ENCODE measurements at regions not wholly inside any gene's neighbourhood (a gene's known extent, or its start where the extent isn't known, plus 50 kb on each side); places are given as distances from the start of the nearest gene placed in this dataset.
"Not testable (repeated sequence)": the region's sequence is repeated elsewhere in the genome, so short reads cannot be mapped to it uniquely, and the experiment has no call there.

DNA sequence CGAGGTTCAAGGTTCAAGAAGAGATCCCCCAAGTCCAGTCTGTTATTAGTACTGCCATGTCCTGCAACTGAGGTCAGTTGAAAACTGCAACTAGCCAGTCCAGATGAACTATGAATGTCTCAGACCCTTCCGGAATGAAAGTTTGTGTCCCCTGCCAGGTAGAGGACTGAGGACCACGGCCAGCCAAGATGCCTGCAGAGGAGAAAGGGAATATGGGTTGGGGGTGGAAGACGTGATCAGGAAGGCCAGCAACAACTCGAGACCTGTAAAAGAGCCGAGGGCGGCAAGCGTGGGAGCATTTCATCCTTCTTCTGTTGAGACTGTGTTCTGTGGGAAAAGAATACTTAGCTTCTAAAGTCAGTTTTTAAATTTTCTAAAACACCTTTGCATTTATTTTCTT, 572.4 kb upstream of the B3GAT1 start:
- H3K4me1 ChIP-seq (ENCODE audit: insufficient read depth): no peaks in the 10 kb centered on the region
- intact Hi-C loops (cut with DNase I): no loop called here
- no peaks in the 10 kb centered on the region for H3K9me3 ChIP-seq
- TF ChIP-seq POLR2A (IDR thresholded peaks at IDR 0.05) (no peak), EP300 (IDR thresholded peaks at IDR 0.05) (no peak)
- TF ChIP-seq, protein P1, sequence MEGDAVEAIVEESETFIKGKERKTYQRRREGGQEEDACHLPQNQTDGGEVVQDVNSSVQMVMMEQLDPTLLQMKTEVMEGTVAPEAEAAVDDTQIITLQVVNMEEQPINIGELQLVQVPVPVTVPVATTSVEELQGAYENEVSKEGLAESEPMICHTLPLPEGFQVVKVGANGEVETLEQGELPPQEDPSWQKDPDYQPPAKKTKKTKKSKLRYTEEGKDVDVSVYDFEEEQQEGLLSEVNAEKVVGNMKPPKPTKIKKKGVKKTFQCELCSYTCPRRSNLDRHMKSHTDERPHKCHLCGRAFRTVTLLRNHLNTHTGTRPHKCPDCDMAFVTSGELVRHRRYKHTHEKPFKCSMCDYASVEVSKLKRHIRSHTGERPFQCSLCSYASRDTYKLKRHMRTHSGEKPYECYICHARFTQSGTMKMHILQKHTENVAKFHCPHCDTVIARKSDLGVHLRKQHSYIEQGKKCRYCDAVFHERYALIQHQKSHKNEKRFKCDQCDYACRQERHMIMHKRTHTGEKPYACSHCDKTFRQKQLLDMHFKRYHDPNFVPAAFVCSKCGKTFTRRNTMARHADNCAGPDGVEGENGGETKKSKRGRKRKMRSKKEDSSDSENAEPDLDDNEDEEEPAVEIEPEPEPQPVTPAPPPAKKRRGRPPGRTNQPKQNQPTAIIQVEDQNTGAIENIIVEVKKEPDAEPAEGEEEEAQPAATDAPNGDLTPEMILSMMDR (IDR thresholded peaks at IDR 0.05): no peak
- no peak overlapping the region for H3K4me3 ChIP-seq
- no peak overlapping the region for H3K27ac ChIP-seq
- no peaks in the 10 kb centered on the region for H3K36me3 ChIP-seq
- DNase-seq: no peak
- H3K27me3 ChIP-seq: no peaks in the 10 kb centered on the region
- 72 to 78% (median 76%) methylated on average over 8 of the region's 8 CpGs for WGBS, 3 donors

DNA sequence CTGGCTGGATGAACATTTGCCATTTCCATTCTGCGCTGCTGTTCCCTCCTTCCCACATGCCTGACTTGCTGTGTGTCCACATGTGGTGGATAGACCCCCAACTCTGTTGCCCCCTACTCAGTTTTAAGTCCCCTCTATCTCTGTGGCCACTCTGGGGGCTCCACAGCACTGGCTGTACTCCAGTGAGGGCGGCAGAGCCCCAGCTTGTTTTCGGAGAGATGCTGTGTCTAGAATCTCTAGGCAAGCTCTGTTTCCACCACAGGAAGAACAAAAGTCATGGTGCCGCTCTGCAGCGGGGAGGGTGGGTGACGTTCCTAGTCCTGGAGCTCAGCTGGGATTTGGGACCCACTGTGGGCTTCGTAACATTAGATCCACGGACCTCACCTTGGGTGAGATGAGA, 570.4 kb upstream of the B3GAT1 start:
- H3K27me3 ChIP-seq; H3K4me3 ChIP-seq; H3K27ac ChIP-seq; H3K36me3 ChIP-seq; intact Hi-C loops (cut with DNase I); H3K9me3 ChIP-seq; DNase-seq; H3K4me1 ChIP-seq (ENCODE audit: insufficient read depth): not testable (repeated sequence)
- 83 to 85% (median 84%) methylated on average over 8 of the region's 8 CpGs for WGBS, 3 donors

DNA sequence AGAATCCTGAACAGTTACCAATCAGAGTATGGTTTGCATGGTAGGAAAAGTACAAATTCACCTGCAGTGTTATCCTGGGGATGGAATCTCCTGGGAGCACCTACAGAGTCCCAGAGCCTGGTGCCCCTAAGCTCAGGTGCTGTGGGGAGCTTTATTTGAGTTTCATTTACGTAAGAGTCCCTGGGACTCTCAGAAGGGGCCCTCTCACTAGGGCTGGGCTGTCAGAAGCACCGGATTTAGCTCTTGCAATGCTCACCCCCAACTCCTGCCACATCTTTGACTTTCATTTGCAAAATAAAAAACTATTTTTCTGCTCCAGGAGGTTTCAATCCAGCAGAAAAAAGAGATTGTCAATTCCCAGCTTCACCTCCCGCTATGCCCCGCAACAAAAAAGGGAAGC, 569.8 kb upstream of the B3GAT1 start:
- intact Hi-C loops (cut with DNase I): no loop called here
- WGBS, 3 donors: 53 to 67% (median 66%) methylated on average over 4 of the region's 4 CpGs
- Histone ChIP-seq H3K36me3 (no peaks in the 10 kb centered on the region), H3K4me1 (ENCODE audit: insufficient read depth) (no peaks in the 10 kb centered on the region), H3K9me3 (no peaks in the 10 kb centered on the region), H3K27me3 (no peaks in the 10 kb centered on the region), H3K4me3 (no peak overlapping the region), H3K27ac (no peak overlapping the region)
- no peak for DNase-seq
- TF ChIP-seq POLR2A (IDR thresholded peaks at IDR 0.05) (no peak), EP300 (IDR thresholded peaks at IDR 0.05) (no peak)
- TF ChIP-seq, protein P1 (IDR thresholded peaks at IDR 0.05): no peak

DNA sequence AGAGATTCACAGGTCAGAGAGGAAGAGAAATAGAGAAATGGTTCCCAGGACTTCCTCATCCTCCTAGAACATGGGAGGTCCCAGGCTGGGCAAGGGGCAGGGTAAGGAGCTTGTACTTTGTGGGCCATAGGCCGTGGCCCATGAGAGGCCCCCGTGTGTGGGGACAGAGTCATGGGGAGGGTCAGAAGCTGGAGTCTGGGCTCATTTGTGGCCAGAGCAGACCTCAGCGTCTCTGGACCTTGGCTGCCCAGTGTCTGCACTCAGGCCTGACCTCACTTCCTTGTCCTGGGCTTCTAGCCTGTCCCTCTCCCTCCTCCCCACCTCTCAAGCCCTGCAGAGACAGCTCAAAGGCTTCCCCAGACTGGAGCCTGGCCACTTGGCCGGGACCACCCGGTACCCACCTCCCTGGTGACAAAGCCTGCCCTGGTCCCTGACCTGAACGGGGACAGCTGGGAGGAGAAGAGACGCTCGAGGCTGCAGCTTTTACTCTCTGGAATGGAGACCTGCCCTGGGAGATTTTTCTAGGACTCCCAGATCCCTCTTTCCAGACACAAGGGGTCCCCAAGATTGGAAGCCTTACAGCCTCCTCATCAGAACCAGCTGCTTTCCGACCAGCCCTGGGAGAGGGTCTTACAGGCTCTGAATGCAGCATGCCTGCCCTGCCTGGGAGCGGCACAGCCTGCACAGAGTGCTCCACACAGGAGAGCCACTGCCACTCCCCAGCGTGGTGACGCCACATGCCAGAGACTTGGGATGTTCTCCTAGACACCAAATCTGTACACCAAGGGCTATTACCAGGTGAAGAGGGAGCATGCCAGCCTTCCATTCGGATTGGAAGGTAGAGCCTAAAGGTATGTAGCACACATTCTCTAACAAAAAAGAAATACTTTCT, 569.0 kb upstream of the B3GAT1 start:
- no peaks in the 10 kb centered on the region for H3K27me3 ChIP-seq
- H3K36me3 ChIP-seq: no peaks in the 10 kb centered on the region
- no peak for DNase-seq
- H3K4me3 ChIP-seq: no peak overlapping the region
- TF ChIP-seq POLR2A (IDR thresholded peaks at IDR 0.05) (no peak), EP300 (IDR thresholded peaks at IDR 0.05) (no peak)
- TF ChIP-seq, protein P1 (IDR thresholded peaks at IDR 0.05): no peak
- H3K27ac ChIP-seq: no peak overlapping the region
- H3K4me1 ChIP-seq (ENCODE audit: insufficient read depth): no peaks in the 10 kb centered on the region
- intact Hi-C loops (cut with DNase I): no loop called here
- H3K9me3 ChIP-seq: no peaks in the 10 kb centered on the region
- WGBS, 3 donors: 59 to 67% (median 63%) methylated on average over 13 of the region's 13 CpGs

DNA sequence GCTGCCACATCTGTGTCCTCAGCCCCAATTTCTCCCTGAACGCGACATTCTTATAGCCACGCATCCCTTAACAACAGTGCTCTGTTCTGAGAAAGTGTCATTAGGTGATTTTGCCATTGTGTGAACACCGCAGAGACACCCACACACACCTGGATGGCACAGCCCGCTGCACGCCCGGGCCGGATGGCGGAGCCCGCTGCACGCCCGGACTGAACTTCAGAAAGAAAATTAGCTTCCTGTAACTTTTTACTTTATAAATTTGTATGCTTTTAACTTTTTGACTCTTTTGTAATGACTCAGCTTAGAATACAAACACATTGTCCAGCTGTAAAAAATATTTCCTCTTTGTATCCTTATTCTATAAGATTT, 567.0 kb upstream of the B3GAT1 start:
- 87 to 91% (median 89%) methylated on average over 12 of the region's 12 CpGs for WGBS, 3 donors
- intact Hi-C loops (cut with DNase I); H3K36me3 ChIP-seq; H3K9me3 ChIP-seq; DNase-seq; H3K27ac ChIP-seq; H3K27me3 ChIP-seq; H3K4me3 ChIP-seq; H3K4me1 ChIP-seq (ENCODE audit: insufficient read depth): not testable (repeated sequence)
